Parathyroid adenoma (tissue), 2 donors: ENCODE measurements at regions not wholly inside any gene's neighbourhood (a gene's known extent, or its start where the extent isn't known, plus 50 kb on each side); places are given as distances from the start of the nearest gene placed in this dataset.

Source experiments
- H2AFZ ChIP-seq: fragments of 300-600 bp; sonication (generic); one replicate; pipeline ENCODE4 v1.7.0; 2017; ENCODE audit warnings: antibody characterized with exemption, mild to moderate bottlenecking
- H3K27ac ChIP-seq: fragments of 300-600 bp; sonication (generic); one replicate; pipeline ENCODE4 v1.7.0; 2017
- H3K27me3 ChIP-seq: fragments of 300-600 bp; sonication (generic); one replicate; pipeline ENCODE4 v1.7.0; 2017; ENCODE audit warnings: low read length; ENCODE audit not compliant: control insufficient read depth, insufficient read depth
- H3K36me3 ChIP-seq: fragments of 300-600 bp; sonication (generic); one replicate; pipeline ENCODE4 v1.7.0; 2017; ENCODE audit warnings: low read length; ENCODE audit not compliant: control insufficient read depth, insufficient read depth
- H3K4me1 ChIP-seq: fragments of 300-600 bp; sonication (generic); one replicate; pipeline ENCODE4 v1.7.0; 2017; ENCODE audit warnings: control low read depth
- H3K4me2 ChIP-seq: fragments of 300-600 bp; sonication (generic); one replicate; pipeline ENCODE4 v1.7.0; 2017; ENCODE audit warnings: low read length
- H3K4me3 ChIP-seq: fragments of 300-600 bp; sonication (generic); one replicate; pipeline ENCODE4 v1.7.0; 2017; ENCODE audit warnings: low read depth, low read length
- H3K79me2 ChIP-seq: fragments of 300-600 bp; sonication (generic); one replicate; pipeline ENCODE4 v1.7.0; 2017; ENCODE audit warnings: control low read depth
- H3K9ac ChIP-seq: fragments of 300-600 bp; sonication (generic); one replicate; pipeline ENCODE4 v1.7.0; 2017; ENCODE audit warnings: mild to moderate bottlenecking
- H3K9me3 ChIP-seq: fragments of 300-600 bp; sonication (generic); one replicate; pipeline ENCODE4 v1.7.0; 2017; ENCODE audit warnings: low read length; ENCODE audit not compliant: control insufficient read depth
- TF ChIP-seq, protein P1 (sequence below): fragments of 300-600 bp; sonication (generic); IDR thresholded peaks from one replicate; pipeline ENCODE4 v1.7.0; 2017; ENCODE audit warnings: antibody characterized with exemption, mild to moderate bottlenecking
- donor health status: primary hyperparathyroidism.

DNA sequence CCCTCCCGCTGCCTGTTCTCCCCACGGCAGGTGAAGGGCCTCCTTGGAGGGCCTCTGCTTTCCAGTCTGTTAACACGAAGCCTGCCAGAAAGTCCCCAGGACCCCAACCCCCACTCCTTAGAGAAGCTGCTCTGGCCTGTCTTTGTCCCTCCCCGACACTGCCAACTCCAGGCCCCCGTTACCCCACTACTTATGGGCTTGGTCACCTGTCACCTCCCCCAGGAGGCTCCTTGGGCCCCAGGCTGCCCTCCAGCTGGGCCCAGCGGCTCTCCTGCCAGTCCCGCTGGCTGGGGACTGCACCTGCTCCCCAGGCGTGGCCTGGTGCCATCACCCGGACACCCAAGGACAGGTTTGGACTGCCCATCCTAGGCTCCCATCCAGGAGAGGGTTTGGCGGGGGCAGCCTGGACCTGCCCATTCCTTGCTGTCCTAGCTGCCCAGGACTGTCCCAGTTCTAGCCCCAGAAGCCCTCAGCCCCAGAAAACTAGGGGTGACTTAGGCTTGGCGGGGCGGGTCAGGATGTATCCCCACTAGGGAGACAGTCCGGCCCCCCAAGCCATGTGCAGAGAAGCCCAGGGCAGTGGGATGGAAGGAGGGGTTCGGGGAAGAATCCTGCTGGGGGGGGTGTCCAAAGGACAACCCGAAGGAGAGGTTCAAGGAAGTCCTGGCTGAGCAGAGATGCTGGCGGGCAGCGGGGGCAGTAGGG, 155.7 kb upstream of the C14orf180 start:
- Histone ChIP-seq H3K27ac (no peak overlapping the region), H3K4me2 (no peak overlapping the region), H2AFZ (no peak overlapping the region), H3K36me3 (no peaks in the 10 kb centered on the region), H3K4me3 (no peak overlapping the region), H3K9me3 (no peaks in the 10 kb centered on the region), H3K27me3 (no peaks in the 10 kb centered on the region), H3K79me2 (no peaks in the 10 kb centered on the region), H3K4me1 (no peaks in the 10 kb centered on the region), H3K9ac (no peak overlapping the region)
- TF ChIP-seq, protein P1, sequence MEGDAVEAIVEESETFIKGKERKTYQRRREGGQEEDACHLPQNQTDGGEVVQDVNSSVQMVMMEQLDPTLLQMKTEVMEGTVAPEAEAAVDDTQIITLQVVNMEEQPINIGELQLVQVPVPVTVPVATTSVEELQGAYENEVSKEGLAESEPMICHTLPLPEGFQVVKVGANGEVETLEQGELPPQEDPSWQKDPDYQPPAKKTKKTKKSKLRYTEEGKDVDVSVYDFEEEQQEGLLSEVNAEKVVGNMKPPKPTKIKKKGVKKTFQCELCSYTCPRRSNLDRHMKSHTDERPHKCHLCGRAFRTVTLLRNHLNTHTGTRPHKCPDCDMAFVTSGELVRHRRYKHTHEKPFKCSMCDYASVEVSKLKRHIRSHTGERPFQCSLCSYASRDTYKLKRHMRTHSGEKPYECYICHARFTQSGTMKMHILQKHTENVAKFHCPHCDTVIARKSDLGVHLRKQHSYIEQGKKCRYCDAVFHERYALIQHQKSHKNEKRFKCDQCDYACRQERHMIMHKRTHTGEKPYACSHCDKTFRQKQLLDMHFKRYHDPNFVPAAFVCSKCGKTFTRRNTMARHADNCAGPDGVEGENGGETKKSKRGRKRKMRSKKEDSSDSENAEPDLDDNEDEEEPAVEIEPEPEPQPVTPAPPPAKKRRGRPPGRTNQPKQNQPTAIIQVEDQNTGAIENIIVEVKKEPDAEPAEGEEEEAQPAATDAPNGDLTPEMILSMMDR = no peak

DNA sequence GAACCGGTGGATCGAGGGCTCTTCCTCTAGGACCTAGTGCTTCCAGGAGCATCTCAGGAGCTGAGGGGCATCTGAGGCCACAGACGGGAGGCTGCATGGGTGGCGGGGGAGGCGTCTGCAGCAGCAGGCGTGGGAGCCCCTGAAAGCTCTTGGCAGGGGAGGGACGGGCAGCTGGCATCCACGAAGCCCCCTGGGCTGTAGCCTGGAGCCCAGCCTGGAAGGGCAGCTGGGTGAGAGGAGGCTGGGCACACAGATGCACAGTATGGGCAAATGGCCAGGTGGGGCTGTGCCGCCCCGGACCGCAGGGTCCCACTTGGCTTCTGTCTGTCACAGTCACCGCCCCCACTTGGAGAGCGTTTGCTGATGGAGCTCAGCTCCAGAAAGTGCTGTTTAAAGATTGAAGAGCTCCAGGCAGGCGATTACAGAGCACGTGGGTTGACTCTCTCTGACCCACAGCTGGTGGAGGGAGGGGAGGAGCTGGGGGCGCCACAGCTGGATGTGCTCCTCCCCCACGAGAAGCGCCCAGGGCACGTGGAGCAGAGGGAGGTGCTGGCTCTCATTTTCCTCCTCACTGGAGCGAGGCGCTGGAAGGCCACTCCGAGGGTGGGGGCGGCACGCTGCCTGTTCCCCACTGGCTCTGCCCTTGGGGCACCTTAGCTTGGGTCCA, 155.0 kb upstream of the C14orf180 start:
- H3K4me2 ChIP-seq = no peak overlapping the region
- no peak overlapping the region for H2AFZ ChIP-seq
- H3K9ac ChIP-seq = no peak overlapping the region
- H3K27ac ChIP-seq = no peak overlapping the region
- TF ChIP-seq, protein P1 = no peak
- H3K36me3 ChIP-seq = no peaks in the 10 kb centered on the region
- H3K4me3 ChIP-seq = no peak overlapping the region
- no peaks in the 10 kb centered on the region for H3K9me3 ChIP-seq
- H3K4me1 ChIP-seq = no peaks in the 10 kb centered on the region
- no peaks in the 10 kb centered on the region for H3K79me2 ChIP-seq
- no peaks in the 10 kb centered on the region for H3K27me3 ChIP-seq

DNA sequence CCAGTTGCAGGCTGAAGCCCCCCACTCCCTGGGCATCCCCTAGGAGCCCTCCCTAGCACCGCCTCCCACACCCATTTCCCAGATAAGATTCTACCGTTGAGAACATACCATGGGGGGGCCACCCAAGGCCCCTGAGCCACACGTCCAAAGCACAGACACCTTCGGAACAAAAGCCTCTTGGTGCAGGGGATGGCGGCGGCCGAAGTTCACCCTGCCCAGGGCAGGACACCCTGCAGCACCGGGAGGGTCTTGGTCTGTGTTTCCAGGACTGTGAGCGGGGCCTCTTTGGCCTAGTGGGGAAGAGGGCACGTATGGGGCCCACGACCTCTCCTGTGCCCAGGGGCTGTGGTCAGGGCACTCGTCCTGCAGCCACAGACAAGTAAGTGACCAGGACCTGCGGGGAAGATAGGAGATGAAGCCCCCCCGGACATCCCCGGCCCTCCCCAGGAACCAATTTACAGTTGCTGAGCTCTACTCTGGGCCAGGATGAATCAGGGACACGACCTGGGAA, 154.3 kb upstream of the C14orf180 start:
- H2AFZ ChIP-seq = no peak overlapping the region
- no peaks in the 10 kb centered on the region for H3K4me1 ChIP-seq
- no peaks in the 10 kb centered on the region for H3K27me3 ChIP-seq
- H3K4me3 ChIP-seq = no peak overlapping the region
- no peaks in the 10 kb centered on the region for H3K79me2 ChIP-seq
- H3K9ac ChIP-seq = no peak overlapping the region
- TF ChIP-seq, protein P1 = no peak
- no peaks in the 10 kb centered on the region for H3K36me3 ChIP-seq
- no peaks in the 10 kb centered on the region for H3K9me3 ChIP-seq
- H3K27ac ChIP-seq = no peak overlapping the region
- no peak overlapping the region for H3K4me2 ChIP-seq

DNA sequence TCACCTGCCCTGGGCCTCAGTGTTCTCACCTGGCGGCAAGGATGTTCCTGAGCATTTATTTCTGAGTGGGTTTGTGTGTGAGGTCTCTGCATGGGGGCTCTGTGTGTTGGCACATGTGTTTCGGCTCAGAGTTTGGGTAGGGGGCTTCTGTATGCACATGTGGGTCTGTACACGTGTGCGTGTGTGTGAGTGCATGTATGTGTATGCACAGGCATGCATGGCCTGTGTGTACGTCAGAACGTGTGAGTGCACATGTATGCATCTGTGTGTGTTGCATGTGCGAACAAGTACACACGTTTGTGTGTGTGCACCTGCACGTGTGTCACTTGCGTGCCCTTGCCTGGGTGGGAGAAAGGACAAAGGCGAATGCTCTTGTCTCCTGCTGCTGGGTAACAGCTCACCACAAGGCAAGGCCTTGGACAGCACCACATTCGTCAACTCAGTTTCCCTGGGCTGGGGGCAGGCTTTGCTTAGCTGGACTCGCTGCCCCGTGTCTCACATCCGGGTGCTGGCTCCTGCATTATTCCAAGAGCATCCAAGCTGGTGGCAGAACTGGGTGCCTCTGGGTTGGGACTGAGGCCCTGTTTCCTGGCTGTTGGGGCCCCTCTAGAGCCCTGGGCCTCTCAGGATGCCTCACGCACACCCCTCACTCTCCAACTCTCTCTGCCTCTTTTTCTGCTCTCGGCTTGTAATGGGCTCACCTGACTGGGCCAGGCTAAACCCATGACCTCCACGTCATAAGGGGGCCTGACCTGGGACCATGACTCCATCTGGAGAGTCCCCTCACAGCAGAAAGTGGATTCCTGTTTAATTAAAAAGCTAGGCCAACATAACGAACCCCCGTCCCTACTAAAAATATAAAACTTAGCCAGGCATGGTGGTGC, 153.6 kb upstream of the C14orf180 start:
- H2AFZ ChIP-seq = no peak overlapping the region
- TF ChIP-seq, protein P1 = no peak

More for the DNA sequence above, 153.6 kb upstream of the C14orf180 start:
- no peaks in the 10 kb centered on the region for H3K27me3 ChIP-seq
- no peaks in the 10 kb centered on the region for H3K79me2 ChIP-seq
- no peaks in the 10 kb centered on the region for H3K9me3 ChIP-seq
- no peak overlapping the region for H3K4me2 ChIP-seq
- H3K4me3 ChIP-seq = no peak overlapping the region
- H3K27ac ChIP-seq = no peak overlapping the region
- H3K9ac ChIP-seq = no peak overlapping the region
- H3K4me1 ChIP-seq = no peaks in the 10 kb centered on the region
- H3K36me3 ChIP-seq = no peaks in the 10 kb centered on the region
